ENCODE measurements at regions not wholly inside any gene's neighbourhood (a gene's known extent, or its start where the extent isn't known, plus 50 kb on each side); places are given as distances from the start of the nearest gene placed in this dataset.

GRCh38 chr14:51382506-51382905 lies 142.5 kb downstream of the TMX1 start (continued):
- TF ChIP-seq E2F6 (IDR thresholded peaks at IDR 0.05) (no peak), CHD1 (IDR thresholded peaks at IDR 0.05; ENCODE audit: low read depth, low read length) (no peak), BACH1 (IDR thresholded peaks at IDR 0.05; ENCODE audit: low read length) (no peak), RNF2 (IDR thresholded peaks at IDR 0.05; ENCODE audit: borderline replicate concordance, low read depth, low read length, missing control alignments, poor library complexity, severe bottlenecking) (no peak), TAF1 (IDR thresholded peaks at IDR 0.05; ENCODE audit: low read depth, low read length) (no peak), CTBP2 (IDR thresholded peaks at IDR 0.05; ENCODE audit: borderline replicate concordance, insufficient read depth, insufficient read length, low read length) (no peak), SUZ12 (IDR thresholded peaks at IDR 0.05; ENCODE audit: low read length) (no peak)
- TF ChIP-seq, protein P1, sequence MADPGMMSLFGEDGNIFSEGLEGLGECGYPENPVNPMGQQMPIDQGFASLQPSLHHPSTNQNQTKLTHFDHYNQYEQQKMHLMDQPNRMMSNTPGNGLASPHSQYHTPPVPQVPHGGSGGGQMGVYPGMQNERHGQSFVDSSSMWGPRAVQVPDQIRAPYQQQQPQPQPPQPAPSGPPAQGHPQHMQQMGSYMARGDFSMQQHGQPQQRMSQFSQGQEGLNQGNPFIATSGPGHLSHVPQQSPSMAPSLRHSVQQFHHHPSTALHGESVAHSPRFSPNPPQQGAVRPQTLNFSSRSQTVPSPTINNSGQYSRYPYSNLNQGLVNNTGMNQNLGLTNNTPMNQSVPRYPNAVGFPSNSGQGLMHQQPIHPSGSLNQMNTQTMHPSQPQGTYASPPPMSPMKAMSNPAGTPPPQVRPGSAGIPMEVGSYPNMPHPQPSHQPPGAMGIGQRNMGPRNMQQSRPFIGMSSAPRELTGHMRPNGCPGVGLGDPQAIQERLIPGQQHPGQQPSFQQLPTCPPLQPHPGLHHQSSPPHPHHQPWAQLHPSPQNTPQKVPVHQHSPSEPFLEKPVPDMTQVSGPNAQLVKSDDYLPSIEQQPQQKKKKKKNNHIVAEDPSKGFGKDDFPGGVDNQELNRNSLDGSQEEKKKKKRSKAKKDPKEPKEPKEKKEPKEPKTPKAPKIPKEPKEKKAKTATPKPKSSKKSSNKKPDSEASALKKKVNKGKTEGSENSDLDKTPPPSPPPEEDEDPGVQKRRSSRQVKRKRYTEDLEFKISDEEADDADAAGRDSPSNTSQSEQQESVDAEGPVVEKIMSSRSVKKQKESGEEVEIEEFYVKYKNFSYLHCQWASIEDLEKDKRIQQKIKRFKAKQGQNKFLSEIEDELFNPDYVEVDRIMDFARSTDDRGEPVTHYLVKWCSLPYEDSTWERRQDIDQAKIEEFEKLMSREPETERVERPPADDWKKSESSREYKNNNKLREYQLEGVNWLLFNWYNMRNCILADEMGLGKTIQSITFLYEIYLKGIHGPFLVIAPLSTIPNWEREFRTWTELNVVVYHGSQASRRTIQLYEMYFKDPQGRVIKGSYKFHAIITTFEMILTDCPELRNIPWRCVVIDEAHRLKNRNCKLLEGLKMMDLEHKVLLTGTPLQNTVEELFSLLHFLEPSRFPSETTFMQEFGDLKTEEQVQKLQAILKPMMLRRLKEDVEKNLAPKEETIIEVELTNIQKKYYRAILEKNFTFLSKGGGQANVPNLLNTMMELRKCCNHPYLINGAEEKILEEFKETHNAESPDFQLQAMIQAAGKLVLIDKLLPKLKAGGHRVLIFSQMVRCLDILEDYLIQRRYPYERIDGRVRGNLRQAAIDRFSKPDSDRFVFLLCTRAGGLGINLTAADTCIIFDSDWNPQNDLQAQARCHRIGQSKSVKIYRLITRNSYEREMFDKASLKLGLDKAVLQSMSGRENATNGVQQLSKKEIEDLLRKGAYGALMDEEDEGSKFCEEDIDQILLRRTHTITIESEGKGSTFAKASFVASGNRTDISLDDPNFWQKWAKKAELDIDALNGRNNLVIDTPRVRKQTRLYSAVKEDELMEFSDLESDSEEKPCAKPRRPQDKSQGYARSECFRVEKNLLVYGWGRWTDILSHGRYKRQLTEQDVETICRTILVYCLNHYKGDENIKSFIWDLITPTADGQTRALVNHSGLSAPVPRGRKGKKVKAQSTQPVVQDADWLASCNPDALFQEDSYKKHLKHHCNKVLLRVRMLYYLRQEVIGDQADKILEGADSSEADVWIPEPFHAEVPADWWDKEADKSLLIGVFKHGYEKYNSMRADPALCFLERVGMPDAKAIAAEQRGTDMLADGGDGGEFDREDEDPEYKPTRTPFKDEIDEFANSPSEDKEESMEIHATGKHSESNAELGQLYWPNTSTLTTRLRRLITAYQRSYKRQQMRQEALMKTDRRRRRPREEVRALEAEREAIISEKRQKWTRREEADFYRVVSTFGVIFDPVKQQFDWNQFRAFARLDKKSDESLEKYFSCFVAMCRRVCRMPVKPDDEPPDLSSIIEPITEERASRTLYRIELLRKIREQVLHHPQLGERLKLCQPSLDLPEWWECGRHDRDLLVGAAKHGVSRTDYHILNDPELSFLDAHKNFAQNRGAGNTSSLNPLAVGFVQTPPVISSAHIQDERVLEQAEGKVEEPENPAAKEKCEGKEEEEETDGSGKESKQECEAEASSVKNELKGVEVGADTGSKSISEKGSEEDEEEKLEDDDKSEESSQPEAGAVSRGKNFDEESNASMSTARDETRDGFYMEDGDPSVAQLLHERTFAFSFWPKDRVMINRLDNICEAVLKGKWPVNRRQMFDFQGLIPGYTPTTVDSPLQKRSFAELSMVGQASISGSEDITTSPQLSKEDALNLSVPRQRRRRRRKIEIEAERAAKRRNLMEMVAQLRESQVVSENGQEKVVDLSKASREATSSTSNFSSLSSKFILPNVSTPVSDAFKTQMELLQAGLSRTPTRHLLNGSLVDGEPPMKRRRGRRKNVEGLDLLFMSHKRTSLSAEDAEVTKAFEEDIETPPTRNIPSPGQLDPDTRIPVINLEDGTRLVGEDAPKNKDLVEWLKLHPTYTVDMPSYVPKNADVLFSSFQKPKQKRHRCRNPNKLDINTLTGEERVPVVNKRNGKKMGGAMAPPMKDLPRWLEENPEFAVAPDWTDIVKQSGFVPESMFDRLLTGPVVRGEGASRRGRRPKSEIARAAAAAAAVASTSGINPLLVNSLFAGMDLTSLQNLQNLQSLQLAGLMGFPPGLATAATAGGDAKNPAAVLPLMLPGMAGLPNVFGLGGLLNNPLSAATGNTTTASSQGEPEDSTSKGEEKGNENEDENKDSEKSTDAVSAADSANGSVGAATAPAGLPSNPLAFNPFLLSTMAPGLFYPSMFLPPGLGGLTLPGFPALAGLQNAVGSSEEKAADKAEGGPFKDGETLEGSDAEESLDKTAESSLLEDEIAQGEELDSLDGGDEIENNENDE (IDR thresholded peaks at IDR 0.05; ENCODE audit: insufficient replicate concordance, low read length), result no peak
- TF ChIP-seq, protein P2, sequence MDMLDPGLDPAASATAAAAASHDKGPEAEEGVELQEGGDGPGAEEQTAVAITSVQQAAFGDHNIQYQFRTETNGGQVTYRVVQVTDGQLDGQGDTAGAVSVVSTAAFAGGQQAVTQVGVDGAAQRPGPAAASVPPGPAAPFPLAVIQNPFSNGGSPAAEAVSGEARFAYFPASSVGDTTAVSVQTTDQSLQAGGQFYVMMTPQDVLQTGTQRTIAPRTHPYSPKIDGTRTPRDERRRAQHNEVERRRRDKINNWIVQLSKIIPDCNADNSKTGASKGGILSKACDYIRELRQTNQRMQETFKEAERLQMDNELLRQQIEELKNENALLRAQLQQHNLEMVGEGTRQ (IDR thresholded peaks at IDR 0.05; ENCODE audit: low read length), result no peak

Data from H1 (cell line).